ENCODE measurements at regions not wholly inside any gene's neighbourhood (a gene's known extent, or its start where the extent isn't known, plus 50 kb on each side); places are given as distances from the start of the nearest gene placed in this dataset.
A peak's percentile ranks its signal among the peaks of the same experiment; 100 is the strongest.

DNA sequence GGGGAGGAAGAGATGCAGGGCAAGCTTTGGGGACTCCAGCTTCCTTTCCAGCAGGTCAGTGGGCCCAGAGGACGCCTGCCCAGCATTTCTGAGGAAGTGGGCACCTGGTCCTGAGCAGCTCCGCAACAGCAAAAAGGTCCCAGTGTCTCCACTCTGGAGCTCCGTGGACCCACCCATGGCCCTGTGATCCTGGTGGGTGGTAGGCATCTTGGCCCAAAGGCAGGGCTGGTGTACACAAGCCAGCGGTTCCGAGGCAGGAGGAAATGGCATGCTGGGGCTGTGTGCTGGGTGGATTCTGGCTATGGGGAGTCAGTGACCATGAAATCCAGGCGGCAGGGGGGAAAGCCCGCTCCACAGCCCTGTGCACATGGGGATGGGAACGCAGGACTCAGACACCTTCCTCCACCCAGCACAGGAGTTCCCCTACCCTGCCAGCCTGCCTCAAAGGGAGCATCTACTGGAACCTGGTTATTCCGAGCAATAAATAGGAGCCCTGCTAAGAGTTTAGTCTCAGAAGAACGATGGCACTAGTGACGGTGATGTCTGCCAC is 206.0 kb downstream of the GLI2 start:
- DNase-seq = no peak

DNA sequence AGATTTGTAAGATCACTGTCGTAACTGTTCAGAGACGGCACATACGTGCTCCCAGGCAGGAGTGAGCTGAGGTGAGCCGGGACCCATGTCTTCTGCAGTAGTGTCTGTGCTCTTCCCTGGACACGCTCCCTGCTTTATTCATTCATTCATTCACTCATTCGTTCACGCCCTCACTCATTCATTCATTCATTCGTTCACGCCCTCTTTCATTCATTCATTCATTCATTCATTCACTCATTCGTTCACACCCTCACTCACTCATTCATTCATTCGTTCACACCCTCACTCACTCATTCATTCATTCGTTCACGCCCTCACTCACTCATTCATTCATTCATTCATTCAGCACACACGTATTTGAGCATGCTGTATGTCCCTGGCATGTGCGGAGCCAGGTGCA is 207.0 kb downstream of the GLI2 start:
- DNase-seq = no peak

DNA sequence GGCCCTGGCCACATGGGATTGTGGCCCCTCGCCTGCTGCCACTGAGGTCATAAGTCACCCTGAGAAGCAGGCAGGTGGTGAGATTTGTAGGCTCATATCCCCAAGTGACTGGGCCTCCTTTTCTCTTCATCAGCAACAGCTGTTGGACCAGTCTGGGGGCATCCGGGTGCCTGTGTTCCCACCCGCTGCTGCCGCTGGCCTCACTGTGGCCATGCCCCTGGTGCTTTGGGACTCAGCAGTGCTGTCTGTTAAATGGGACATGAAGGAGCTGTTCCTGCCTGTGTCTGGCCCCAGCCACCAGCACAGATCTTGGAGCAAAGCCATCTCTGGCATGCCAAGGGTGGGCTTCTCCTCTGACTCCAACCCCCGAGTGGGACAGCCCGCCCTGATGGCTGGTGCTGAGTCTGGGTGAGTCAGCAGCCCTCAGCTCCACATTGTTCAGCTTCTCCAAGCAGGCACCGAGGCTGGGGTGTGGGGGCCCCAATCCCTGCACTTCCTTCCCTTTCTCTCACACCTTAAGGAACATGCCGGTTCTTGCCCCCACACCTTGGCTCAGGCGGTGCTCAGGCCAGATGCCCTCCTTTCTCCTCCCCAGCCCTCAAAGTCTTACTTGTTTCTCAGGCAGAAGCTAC is 207.9 kb downstream of the GLI2 start:
- DNase-seq = no peak

DNA sequence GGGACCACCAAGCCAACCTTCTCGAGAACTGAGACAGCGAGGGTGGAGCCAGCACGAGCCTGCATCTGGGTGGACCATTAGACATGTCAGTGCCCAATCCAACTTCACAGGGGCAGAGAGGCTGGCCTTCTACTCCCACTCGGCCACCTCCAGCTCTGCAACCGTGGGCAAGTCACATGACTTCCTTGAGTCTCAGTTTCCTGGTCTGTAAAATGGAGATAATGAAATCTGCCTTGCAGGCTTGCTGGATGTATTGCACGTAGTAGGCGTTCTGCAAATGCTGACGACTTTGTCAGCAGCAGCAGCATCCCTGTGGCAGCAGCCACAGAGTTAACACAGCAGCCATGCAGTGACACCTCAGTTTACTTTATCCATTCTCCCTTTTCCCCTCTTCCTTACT is 208.9 kb downstream of the GLI2 start:
- DNase-seq = no peak

DNA sequence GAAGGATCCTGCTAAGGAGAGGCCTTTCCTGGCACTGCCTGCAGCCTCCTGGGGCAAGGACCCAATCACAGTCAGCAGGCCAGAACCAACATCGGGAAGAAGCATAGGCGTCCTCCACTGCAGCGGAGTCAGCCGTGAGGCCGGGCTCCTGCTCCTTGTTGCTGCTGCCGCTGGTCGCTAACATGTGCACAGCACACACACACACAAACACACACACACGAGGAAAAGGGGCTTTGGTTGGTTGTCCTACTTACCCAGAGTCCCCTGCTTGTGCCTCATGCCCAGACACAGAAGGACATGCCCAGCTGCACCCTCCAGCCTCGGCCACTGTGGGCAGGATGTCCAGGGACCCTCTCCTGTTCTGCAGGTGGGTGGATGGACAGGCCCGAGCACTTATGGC is 209.4 kb downstream of the GLI2 start:
- DNase-seq = no peak

DNA sequence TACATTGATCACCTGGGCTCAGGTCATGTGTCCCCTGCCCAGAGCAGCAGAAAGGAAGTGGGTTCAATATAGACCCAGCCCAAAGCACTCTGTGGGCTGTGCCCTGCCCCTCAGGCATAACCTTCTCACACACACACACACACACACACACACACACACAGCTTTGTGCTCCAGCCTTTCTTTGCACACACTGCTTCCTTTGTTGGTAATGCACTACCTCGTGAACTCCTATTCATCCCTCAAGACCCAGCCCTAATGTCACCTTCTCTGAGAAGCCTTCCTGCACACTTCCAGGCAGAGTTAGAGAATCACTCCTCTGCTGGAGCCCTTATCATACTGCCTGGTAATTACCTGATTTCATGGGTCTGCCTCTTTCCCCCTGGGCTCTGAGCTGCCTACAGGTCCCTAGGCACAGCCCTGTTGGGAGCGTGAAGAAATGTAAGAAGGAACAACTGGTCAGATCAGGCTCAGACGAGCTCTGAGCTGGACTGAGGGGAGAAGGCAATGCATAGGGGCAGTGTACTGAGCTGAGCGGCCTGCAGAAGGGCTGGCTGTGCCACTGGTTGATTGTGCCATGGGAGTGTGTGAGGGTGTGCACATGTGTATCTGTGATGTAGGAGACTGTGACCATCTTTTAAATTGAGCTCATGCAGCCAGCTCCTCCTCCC is 210.3 kb downstream of the GLI2 start:
- no peak for DNase-seq

DNA sequence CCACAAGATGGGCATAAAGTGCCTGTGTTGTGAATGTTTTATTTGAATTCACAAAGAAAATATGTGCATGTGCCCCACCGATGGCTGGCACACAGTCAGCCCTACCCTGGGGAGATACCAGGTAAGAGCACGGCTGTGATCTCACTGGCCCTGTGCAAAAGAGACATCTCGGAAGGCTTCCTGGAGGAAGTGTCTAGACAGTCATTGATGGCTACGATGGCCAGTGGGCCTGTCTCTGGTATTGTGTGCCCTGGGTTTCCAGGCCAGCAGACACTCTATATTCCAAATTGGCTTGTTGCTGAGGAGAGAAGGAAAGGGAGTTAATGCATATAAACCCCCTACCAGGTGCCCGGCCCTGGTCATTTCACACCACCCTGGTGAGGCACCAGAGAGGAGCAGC is 211.7 kb downstream of the GLI2 start:
- DNase-seq = no peak

DNA sequence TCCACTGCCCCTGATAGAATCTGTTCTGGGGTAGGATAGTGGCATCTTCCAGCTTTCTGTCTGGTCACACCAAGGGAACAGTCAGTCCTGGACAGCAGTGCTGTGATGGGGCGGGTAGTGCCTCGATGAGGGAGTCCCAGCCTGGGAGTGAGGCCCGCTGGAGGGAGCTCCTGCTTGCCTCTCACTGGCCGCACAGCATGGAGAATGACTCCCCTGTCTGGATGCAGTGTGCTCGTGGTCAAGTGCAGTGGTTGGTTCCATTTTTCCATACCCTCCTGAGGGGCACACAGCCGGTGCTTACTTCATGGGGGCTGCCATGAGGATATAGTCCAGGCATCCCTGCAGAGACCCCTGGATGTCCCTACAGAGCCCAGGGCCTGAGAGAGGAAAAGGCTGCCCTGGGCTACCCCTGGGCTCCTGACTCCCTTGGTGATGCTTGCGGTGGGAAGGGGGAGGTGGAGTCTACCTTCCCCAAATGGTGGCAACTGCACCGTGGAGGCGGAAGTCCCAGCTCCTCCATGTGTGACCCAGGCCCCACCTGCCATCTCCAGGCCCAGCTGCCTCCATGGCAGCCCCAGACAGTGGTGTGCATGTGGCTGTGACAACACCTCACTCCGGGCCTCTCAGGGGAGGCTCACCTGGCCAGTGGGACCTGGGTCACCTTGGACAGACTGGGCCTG is 212.5 kb downstream of the GLI2 start:
- no peak for DNase-seq

DNA sequence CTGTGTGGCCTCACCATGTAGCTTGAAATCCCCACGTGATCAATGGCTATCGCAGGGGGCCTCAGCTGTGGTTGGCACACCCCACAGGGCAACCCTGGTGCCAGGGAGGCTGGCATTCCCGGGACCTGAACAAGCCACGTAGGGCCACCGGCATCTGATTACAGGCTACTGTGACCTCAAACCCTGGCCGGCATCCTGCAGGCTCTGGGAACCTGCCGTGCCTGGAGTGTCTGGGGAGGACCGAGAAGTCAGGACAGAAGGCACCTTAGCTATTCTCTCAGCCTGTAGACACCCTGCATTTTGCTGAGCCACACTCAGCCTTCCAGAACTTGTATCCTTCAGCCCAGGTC is 213.0 kb downstream of the GLI2 start:
- no peak for DNase-seq

DNA sequence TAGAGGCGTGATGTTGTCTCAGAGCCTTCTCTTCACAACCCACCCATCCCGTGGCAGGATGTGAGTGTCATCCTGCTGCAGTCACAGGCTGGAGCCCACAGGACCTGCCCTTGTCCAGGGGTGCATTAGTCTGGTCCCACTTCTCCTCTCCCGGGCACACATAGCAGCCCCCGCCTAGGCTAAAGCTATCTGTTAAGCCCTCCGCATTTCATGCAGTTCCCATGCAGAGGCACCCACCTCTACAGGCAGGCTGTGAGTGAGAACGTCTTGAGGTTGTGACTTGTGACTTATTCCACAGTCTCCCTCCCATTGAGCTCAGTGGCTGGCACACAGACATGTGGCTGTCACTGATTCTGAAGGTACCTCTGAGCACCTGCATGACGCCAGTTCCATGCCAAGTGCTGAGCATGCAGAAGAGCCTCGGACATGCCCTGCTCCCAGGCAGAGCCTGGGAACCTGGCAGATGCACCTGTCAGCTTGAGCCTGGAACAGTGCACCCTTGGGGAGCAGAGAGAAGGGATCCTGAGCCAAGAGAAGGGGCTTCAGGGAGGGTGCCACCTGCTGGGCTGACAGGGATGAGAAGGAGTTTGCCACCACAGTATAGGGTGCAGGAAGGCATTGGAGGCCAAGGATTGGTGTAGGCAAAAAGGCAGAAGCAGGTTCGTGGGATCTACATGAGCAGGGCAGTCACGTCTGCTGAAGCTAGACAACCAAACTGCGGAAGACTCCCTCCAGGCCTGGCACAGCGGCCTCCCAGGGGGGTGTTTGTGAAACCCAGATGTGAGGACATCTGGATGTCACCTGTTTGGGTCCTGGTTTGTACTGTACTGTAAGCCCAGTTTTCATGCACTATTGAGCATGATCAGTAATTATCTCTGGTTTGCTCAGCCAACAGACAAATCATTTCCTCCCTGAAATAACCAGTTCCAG is 213.6 kb downstream of the GLI2 start:
- peak; percentile 57 for DNase-seq

DNA sequence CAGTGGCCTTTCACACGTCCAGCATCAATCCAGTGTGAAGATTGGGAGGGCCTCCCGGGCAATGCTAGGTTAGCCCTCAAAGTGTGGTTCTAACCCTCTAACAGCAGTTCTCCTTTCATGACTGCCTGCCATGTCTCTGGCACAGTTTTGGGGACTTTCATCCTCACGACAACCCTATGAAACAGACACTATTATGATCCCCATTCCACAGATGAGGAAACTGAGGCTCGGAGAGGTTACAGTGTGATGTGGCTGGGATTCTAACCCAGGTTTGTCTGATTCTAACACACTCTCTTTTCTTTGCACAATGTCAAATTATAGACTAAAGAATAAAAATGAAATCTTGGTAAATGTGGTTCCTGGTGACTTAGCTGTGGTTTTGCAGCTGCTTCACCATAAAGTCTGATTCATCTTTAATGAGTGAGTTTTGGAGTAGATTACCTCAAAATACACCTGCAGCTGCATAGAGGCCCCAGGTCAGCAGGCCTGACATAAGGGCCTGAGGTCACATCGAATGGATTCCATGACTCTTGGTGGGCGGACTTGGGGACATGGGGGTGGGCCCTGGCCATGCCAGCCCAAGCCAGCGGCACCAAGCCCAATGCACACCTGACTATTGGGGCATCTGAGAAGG is 214.4 kb downstream of the GLI2 start:
- no peak for DNase-seq

DNA sequence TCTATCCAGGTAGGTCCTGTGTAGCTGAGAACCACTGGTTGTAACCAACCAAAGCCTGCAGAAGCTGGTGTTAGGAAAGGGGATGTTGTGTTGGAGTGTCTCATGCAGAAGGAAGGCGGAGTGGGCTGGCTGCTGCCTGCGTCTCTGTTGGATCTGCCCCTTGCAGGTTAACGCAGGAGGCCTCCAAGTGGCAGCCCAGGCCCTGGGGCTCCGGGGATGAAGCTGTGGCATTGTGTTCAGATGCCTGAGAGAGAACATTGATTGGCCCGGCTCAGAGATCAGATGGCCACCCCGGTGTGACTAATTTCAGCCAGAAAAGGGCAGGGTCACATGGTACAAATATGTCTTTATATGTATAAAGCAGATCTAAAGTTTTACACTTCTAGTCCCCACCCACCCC is 216.0 kb downstream of the GLI2 start:
- no peak for DNase-seq

DNA sequence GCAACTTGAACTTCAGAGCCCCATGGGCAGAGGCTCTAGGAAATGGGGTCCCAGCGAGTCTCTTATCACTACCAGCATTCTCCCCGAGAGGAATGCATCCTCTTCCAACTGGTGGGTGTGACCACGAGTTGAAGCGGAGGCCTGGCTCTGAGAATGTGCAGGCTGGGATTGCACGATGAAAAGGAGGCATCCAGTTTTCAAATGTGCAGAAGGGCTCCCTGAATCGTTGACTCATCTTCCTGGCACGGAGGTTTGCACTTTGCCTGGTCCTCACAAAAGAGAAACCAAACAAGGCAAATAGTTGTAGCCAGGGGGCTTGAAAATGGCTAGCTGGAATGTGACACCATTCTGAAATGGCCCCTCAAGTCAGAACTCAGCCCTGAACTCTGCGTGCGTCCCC is 216.7 kb downstream of the GLI2 start:
- DNase-seq = no peak

DNA sequence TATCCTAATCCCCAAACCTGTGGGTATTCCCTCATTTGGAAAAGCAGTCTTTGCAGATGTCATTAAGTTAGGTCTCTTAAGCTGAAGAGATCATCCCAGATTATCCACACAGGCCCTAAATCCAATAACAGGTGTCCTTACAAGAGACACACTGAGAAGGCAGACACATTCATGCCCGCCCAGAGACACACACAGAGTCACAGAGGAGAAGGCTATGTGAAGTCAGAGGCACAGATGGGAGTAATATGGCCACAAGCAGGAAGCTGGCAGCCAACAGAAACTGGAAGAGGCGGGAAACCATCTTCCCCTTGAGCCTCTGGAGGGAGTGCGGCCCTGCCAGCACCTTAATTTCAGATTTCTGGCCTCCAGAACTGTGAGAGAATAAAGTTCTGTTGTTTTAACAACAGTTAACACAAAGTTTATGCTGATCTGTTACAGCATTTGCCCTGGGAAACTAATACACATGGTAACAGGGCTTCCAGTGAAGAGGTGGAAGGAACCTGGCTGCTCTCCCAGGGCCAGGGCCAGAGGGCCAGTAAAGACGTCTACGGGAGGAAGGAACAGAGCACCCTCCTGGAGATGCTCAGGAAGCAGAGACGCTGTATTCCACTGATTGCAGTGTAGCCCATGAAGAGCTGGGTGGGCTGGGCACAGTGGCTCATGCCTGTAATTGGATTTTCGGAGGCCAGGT is 217.5 kb downstream of the GLI2 start:
- DNase-seq = no peak

DNA sequence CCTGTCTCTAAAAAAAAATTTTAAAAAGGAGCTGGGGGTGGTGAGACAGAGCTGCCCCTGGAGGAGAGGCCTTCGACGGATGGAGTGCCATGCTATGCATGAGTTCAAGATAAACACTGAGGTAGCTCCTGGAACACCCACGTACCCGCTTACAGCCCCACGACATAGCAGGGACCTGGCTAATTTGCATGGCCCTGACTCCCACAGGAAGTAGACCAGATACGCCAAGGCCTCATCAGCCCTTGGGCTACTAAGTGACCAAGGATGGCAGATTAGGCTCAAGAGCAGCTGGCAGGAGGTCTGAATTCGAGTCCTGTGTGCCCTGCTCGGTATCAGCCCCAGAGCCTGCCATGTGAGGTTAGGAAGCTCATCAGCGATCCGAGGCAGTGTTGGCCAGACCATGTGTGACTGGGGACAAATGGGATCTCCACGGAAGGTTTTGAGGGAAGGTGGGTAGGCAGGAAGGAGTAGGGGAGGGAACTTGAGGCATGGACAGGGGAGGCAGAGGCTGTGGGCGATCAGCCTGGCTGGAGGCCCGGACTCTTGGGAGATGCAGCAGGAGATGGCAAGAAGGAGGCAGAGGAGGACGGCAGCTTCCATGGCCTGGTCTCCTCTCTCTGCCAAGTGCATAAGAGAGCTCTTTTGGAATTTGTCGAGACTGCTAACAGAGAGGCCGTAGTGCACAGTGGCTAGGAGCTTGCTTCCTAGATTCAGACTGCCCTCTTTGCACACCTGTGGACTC is 218.3 kb downstream of the GLI2 start:
- DNase-seq = no peak

DNA sequence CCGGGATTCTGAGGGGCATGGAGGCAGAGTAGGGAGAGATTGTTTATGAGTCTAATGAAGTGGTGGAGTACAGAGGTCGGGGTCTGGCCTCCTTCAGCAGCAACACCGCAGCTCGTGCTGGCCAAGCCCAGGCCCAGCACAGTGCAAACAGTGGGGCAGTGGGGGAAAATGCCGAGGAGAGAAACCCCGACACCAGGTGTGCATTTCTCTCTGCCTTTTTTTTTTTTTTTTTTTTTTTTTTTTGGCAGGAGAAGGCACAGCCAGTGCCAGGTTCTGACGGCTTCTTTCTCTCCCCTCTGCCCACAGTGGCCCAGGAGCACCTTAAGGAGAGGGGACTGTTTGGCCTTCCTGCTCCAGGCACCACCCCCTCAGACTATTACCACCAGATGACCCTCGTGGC is 219.3 kb downstream of the GLI2 start:
- DNase-seq = no peak

DNA sequence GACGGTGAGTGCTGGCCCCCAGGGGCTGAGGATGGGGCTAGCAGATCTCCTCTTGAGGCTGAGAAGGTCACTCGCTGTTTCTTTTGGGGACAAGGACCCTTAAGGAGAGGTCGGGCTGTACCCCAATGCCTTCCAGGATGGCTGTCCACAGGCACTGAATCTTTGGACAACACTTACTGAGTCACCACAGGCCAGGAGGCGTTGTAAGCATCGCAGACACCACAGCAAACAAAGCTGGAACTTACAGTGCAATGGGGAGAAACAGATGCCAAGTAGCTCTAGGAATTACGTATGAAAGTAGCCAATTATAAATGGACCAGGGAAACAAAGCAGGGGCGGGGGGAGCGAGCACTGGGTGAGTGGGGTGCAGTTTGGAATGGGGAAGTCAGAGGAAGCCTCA is 219.8 kb downstream of the GLI2 start:
- no peak for DNase-seq

DNA sequence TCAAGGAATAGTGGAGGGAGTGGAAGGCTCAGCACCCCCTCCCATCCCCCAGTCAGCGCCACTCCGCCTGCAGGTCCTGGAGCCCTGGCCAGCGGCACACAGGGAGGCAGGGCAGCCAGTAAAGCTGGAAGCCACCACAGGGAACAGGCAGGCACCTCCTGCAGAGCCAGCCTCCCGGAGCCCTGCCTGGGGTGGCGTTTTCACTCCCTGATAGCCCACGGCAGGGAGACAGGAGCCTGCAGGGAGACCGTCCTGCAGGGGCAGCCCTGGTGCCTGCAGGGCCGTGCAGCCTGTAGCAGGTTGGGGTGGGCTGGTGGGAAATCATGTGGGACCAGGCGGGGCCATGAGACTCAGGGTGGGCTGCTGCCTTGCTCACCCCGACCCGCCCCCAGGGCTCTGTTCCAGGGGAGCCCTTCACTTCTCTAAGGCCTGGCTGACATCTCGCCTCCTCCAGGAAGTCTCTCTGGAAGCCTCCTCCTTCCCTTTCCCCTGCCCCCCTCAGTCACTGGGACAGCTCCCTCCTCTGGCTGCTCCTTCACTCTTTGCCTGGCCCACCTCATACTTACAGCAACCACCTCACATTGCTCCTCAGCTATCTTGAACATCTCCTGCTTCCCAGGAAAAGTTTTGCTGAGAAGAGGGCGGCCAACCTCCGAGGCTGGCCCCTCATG is 221.0 kb downstream of the GLI2 start:
- DNase-seq = no peak

DNA sequence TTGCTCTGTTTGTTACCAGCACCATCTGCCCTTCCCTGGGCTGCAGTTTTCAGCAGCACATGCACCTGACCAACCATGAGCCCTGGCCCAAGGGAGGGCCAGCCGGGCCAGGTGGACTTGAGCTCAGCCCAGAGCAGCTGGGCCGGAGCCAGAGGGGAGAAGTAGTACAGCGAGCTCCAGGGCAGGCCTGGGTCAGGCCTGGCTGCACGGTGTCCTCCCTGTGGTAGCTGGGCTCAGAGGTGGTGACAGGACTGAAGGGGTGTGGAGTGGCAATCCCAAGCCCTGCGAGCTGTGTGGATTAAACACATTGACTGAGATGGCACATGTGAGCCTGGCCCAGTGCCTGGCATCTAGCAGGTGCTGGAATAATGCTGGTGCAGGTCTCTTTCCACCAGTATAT is 222.2 kb downstream of the GLI2 start:
- no peak for DNase-seq

DNA sequence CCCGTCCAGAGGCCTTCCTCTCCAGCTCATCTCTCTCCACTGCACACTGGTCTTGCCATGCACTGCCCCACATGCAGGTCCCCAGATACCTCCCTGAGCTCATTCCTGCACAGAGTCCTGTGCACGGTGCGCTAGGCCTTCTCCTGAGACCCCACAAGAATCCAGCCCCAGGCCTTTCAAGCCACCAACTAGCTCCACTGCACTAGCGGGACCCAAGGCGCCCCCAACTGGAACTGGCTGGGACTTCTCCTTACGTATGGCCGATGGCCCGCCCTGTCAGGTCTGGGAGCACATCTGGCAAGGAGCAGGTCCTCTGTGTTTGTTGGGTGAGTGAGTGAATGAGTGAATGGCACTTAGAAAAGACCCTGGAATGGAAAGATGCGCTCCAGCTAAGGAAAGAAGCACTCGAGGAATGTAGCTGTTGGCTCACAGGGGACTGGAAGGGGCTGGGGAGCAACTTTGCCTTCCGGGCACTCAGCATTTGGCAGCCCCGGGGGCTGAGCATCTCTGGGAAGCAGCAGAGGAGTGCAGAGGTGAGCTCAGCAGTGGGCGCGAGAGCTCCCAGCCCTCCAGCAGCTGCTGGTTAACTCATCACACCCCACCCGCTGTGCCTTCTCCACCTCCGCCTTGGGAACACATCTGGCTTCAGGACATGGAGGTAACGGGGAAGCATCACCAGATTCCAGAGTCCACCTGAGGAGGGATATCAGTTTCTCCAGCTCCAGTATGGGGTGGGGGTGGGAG is 223.1 kb downstream of the GLI2 start:
- no peak for DNase-seq

Data from hematopoietic multipotent progenitor cell treated with erythropoietin and hydrocortisone succinate and interleukin-3 and kit ligand, for 8 days (in vitro differentiated cells).